B cell (primary cell): ENCODE measurements at regions not wholly inside any gene's neighbourhood (a gene's known extent, or its start where the extent isn't known, plus 50 kb on each side); places are given as distances from the start of the nearest gene placed in this dataset.

ENCODE experiments used
- EZH2 ChIP-seq: IDR thresholded peaks from 2 replicates; pipeline ENCODE4 v1.6.1; 2012; ENCODE audit warnings: borderline replicate concordance, low read depth, mild to moderate bottlenecking, moderate library complexity, low read length; ENCODE audit not compliant: insufficient read depth, poor library complexity, severe bottlenecking
- TF ChIP-seq, protein P1 (sequence below): fragments of 200-600 bp; IDR thresholded peaks from one replicate; pipeline ENCODE4 v1.8.0; 2022; ENCODE audit warnings: antibody characterized with exemption, mild to moderate bottlenecking

DNA sequence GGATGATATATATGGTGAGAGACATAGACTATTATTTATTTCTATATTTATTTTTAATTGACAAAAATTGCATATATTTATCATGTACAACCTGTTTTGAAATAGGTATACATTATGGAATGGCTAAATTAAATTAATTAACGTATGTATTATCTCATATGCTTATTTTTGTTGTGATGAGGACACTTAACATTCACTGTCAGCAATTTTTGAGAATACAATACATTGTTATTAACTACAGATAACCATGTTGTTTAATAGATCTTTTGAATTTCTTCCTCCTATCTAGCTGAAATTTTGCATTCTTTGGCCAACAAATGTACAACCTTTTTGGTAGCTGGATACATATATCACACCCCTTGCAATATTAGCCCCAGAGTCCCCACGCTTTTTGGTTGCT lies 110.7 kb upstream of the CITED2 start:
- TF ChIP-seq, protein P1, sequence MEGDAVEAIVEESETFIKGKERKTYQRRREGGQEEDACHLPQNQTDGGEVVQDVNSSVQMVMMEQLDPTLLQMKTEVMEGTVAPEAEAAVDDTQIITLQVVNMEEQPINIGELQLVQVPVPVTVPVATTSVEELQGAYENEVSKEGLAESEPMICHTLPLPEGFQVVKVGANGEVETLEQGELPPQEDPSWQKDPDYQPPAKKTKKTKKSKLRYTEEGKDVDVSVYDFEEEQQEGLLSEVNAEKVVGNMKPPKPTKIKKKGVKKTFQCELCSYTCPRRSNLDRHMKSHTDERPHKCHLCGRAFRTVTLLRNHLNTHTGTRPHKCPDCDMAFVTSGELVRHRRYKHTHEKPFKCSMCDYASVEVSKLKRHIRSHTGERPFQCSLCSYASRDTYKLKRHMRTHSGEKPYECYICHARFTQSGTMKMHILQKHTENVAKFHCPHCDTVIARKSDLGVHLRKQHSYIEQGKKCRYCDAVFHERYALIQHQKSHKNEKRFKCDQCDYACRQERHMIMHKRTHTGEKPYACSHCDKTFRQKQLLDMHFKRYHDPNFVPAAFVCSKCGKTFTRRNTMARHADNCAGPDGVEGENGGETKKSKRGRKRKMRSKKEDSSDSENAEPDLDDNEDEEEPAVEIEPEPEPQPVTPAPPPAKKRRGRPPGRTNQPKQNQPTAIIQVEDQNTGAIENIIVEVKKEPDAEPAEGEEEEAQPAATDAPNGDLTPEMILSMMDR, result no peak
- TF ChIP-seq EZH2, result no peak
